Ovary (tissue), 3 donors: ENCODE measurements at regions not wholly inside any gene's neighbourhood (a gene's known extent, or its start where the extent isn't known, plus 50 kb on each side); places are given as distances from the start of the nearest gene placed in this dataset.
"Not testable (repeated sequence)": the region's sequence is repeated elsewhere in the genome, so short reads cannot be mapped to it uniquely, and the experiment has no call there.

Source experiments
- POLR2A ChIP-seq: fragments of 450-650 bp; IDR thresholded peaks from one replicate; pipeline ENCODE4 v1.6.1; 2017; ENCODE audit warnings: antibody characterized with exemption, mild to moderate bottlenecking, moderate library complexity
- TF ChIP-seq, protein P1 (sequence below), 3 donors: fragments of 450-650 bp in 2 of 3; fragments of 200-600 bp in 1 of 3; IDR thresholded peaks; one replicate each; pipeline versions ENCODE4 v1.5.1 to v1.8.0; 2016 to 2022; ENCODE audit warnings: antibody characterized with exemption in 3 of 3, mild to moderate bottlenecking in 1 of 3
- donor health status: DM: no; HTN: no; CAD: no.

DNA sequence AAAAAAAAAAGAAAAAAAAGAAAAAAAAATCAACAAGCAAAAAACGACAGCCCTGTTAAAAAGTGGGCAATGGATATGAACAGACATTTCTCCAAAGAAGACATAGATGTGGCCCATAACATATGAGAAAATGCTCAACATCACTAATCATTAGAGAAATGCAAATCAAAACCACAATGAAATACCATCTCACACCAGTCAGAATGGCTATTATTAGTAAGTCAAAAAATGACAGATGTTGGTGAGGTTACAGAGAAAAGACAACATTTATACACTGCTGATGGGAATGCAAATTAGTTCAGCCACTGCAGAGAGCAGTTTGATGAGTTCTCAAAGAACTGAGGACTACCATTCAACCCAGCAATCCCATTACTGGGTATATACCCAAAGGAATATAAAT is 160.3 kb upstream of the IGF1 start:
- TF ChIP-seq, protein P1, sequence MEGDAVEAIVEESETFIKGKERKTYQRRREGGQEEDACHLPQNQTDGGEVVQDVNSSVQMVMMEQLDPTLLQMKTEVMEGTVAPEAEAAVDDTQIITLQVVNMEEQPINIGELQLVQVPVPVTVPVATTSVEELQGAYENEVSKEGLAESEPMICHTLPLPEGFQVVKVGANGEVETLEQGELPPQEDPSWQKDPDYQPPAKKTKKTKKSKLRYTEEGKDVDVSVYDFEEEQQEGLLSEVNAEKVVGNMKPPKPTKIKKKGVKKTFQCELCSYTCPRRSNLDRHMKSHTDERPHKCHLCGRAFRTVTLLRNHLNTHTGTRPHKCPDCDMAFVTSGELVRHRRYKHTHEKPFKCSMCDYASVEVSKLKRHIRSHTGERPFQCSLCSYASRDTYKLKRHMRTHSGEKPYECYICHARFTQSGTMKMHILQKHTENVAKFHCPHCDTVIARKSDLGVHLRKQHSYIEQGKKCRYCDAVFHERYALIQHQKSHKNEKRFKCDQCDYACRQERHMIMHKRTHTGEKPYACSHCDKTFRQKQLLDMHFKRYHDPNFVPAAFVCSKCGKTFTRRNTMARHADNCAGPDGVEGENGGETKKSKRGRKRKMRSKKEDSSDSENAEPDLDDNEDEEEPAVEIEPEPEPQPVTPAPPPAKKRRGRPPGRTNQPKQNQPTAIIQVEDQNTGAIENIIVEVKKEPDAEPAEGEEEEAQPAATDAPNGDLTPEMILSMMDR (IDR thresholded peaks at IDR 0.05): not testable (repeated sequence)
- not testable (repeated sequence) for TF ChIP-seq POLR2A
